Activated T-cell treated with anti-CD3 and anti-CD28 coated beads, Interleukin-2, amount 50 U/mL, for 4 hours (primary cell): ENCODE measurements at regions not wholly inside any gene's neighbourhood (a gene's known extent, or its start where the extent isn't known, plus 50 kb on each side); places are given as distances from the start of the nearest gene placed in this dataset.
"Not testable (repeated sequence)": the region's sequence is repeated elsewhere in the genome, so short reads cannot be mapped to it uniquely, and the experiment has no call there.

Experiments
- ATAC-seq, 2 donors: fragments of 200-7000 bp; cut with Tn5 transposase; one replicate each; pipeline ENCODE4 v1.10.0; 2021
- DNase-seq: peaks from one replicate; pipeline ENCODE4 v3.0.0-alpha.2; 2020
- H3K27me3 Mint-ChIP-seq: one replicate; pipeline ENCODE4 v1.8.0; 2021; ENCODE audit warnings: low read depth, mixed read lengths
- H3K36me3 Mint-ChIP-seq: one replicate; pipeline ENCODE4 v1.8.0; 2022; ENCODE audit warnings: mixed read lengths; ENCODE audit not compliant: insufficient read depth
- H3K4me1 Mint-ChIP-seq: one replicate; pipeline ENCODE4 v1.8.0; 2021; ENCODE audit warnings: low read depth, mixed read lengths
- H3K4me3 Mint-ChIP-seq: one replicate; pipeline ENCODE4 v1.8.0; 2021; ENCODE audit warnings: mild to moderate bottlenecking, moderate library complexity, mixed read lengths
- H3K9me3 Mint-ChIP-seq: one replicate; pipeline ENCODE4 v1.8.0; 2021; ENCODE audit warnings: mixed read lengths

- H3K4me1 Mint-ChIP-seq: no peaks in the 10 kb centered on the region
- H3K9me3 Mint-ChIP-seq: peaks cover 22% of the 10 kb centered on the region
- DNase-seq: no peak
- ATAC-seq: no peak
- no peak overlapping the region for H3K4me3 Mint-ChIP-seq
- no peaks in the 10 kb centered on the region for H3K27me3 Mint-ChIP-seq
- peaks cover 3% of the 10 kb centered on the region for H3K36me3 Mint-ChIP-seq
These were observed 95.3 kb upstream of the SNX9 start for GRCh38 chr6:157727629-157728182.

- no peak for DNase-seq
- Mint-ChIP-seq H3K4me1 (no peaks in the 10 kb centered on the region), H3K27me3 (no peaks in the 10 kb centered on the region)
These were observed 94.7 kb upstream of the SNX9 start for GRCh38 chr6:157728183-157728881.

GRCh38 chr6:157731221-157731620 is 91.8 kb upstream of the SNX9 start:
- Mint-ChIP-seq H3K9me3 (peaks cover 2% of the 10 kb centered on the region), H3K4me1 (no peaks in the 10 kb centered on the region), H3K36me3 (peaks cover under 1% of the 10 kb centered on the region), H3K4me3 (no peak overlapping the region), H3K27me3 (no peaks in the 10 kb centered on the region)
- ATAC-seq (no peak), DNase-seq (no peak)

More at GRCh38 chr6:157728183-157728881, 94.7 kb upstream of the SNX9 start:
- ATAC-seq: no peak
- Mint-ChIP-seq H3K36me3 (peaks cover 3% of the 10 kb centered on the region), H3K9me3 (peaks cover 22% of the 10 kb centered on the region), H3K4me3 (no peak overlapping the region)

- H3K36me3 Mint-ChIP-seq: no peaks in the 10 kb centered on the region
- no peaks in the 10 kb centered on the region for H3K9me3 Mint-ChIP-seq
These were observed 91.0 kb upstream of the SNX9 start for GRCh38 chr6:157732007-157732406.

DNA sequence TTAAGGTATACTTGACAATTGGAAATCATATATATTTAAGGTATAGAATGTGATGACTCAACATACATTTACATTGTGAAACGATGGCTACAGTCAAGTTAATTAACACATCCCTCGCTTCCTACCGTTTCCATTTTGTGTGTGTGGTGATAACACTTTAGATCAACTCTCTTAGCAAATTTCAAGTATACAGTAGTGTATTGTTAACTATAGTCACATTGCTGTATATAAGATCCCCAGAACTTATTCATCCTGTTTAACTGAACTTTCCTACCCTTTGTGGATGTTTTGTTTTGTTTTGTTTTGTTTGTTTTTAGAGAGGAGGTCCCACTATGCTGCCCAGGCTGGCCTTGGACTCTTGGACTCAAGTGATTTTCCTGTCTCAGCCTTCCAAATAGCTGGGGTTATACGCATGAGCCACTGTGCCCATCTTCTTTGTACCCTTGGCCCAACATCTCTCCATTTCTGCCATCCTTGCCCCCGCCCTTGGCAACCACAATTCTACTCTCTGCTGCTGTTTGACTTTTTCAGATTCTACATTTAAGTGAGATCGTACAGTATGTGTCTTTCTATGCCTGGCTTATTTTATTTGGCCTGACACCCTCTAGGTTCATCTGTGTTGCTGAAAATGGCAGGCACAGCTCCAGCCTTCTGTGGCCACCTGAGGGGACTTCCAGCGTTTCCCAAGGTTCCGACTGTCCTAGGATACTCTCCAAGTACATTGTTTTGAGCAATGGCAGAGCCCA is 90.5 kb upstream of the SNX9 start:
- H3K27me3 Mint-ChIP-seq: peaks cover 4% of the 10 kb centered on the region
- DNase-seq (no peak), ATAC-seq (no peak)
- H3K9me3 Mint-ChIP-seq: peaks cover 2% of the 10 kb centered on the region
- no peaks in the 10 kb centered on the region for H3K36me3 Mint-ChIP-seq
- no peak overlapping the region for H3K4me3 Mint-ChIP-seq
- no peaks in the 10 kb centered on the region for H3K4me1 Mint-ChIP-seq

More at GRCh38 chr6:157732007-157732406, 91.0 kb upstream of the SNX9 start:
- Mint-ChIP-seq H3K4me1 (no peaks in the 10 kb centered on the region), H3K4me3 (no peak overlapping the region), H3K27me3 (peaks cover 3% of the 10 kb centered on the region)
- no peak for ATAC-seq
- no peak for DNase-seq

DNA sequence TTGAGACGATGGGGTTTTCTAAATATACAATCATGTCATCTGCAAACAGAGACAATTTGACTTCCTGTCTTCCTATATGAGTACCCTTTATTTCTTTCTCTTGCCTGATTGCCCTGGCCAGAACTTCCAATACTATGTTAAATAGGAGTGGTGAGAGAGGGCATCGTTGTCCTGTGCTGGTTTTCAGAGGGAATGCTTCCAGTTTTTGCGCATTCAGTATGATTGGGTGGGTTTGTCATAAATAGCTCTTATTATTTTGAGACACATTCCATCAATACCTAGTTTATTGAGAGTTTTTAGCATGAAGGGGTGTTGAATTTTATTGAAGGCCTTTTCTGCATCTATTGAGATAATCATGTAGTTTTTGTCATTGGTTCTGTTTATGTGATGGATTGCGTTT is 86.5 kb upstream of the SNX9 start:
- ATAC-seq, H3K4me3 Mint-ChIP-seq, H3K9me3 Mint-ChIP-seq, H3K36me3 Mint-ChIP-seq, DNase-seq, H3K4me1 Mint-ChIP-seq, H3K27me3 Mint-ChIP-seq: not testable (repeated sequence)

- DNase-seq (no peak), ATAC-seq (no peak)
- no peaks in the 10 kb centered on the region for H3K36me3 Mint-ChIP-seq
- H3K27me3 Mint-ChIP-seq: peaks cover 5% of the 10 kb centered on the region
- no peak overlapping the region for H3K4me3 Mint-ChIP-seq
- peaks cover 1% of the 10 kb centered on the region for H3K4me1 Mint-ChIP-seq
- H3K9me3 Mint-ChIP-seq: peaks cover 5% of the 10 kb centered on the region
These were observed 81.6 kb upstream of the SNX9 start for GRCh38 chr6:157741321-157741947.

DNA sequence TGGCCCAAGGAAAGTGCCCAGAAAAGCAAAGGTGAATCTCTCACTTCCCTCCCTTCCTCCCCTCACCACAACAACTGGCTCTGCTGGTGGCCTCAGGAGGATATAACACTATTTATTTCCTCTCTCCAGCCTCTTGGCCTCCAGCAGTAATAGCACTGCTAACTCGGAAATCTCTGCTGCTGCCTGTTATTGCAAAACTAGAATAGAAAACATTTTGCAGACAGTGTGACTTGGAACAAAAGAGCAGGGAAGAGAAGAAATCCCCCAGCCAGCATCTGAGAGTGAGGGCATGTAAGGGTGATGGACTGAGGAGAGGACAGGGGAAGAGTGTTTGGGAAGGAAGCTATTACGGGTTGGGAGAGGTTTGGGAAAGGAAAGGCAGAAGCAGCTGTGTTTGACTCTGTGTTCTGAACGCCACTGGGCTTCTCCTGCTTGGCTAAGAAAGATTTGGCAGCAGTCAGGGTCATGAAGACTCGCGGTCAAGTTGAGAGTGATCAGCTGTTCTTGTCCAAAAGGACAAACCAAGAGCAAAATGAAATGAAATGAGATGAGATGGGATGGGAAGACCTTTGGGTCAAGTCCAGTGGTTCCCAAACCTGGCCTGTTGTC is 81.0 kb upstream of the SNX9 start:
- Mint-ChIP-seq H3K36me3 (no peaks in the 10 kb centered on the region), H3K4me3 (no peak overlapping the region), H3K27me3 (peaks cover 2% of the 10 kb centered on the region), H3K4me1 (peaks cover 4% of the 10 kb centered on the region), H3K9me3 (peaks cover 5% of the 10 kb centered on the region)
- ATAC-seq: no peak
- no peak for DNase-seq

GRCh38 chr6:157744102-157744601 is 78.9 kb upstream of the SNX9 start:
- H3K4me1 Mint-ChIP-seq: peaks cover 15% of the 10 kb centered on the region
- no peak for DNase-seq
- H3K4me3 Mint-ChIP-seq: no peak overlapping the region
- no peaks in the 10 kb centered on the region for H3K36me3 Mint-ChIP-seq
- H3K27me3 Mint-ChIP-seq: peaks cover 2% of the 10 kb centered on the region
- ATAC-seq: no peak
- H3K9me3 Mint-ChIP-seq: no peaks in the 10 kb centered on the region

DNA sequence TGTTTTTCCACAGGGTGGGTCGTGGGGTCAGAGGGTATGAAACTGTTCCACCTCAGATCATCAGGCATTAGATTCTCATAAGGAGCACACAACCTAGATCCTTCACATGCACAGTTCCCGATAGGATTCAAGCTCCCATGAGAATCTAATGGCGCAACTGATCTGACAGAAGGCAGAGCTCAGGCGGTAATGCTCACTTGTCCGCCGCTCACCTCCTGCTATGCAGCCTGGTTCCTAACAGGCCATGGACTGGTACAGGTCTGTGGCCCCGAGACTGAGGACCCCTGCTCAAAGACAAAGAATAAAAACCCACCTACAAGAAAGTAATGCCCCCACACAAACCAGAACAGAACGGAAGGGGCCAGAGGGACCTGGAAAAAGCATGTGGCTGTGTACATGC is 76.1 kb upstream of the SNX9 start:
- peaks cover 36% of the 10 kb centered on the region for H3K4me1 Mint-ChIP-seq
- DNase-seq (no peak), ATAC-seq (no peak)
- H3K9me3 Mint-ChIP-seq: peaks cover 5% of the 10 kb centered on the region
- no peaks in the 10 kb centered on the region for H3K36me3 Mint-ChIP-seq
- H3K4me3 Mint-ChIP-seq: no peak overlapping the region
- peaks cover 2% of the 10 kb centered on the region for H3K27me3 Mint-ChIP-seq

GRCh38 chr6:157747370-157747769 is 75.7 kb upstream of the SNX9 start:
- Mint-ChIP-seq H3K36me3 (no peaks in the 10 kb centered on the region), H3K27me3 (peaks cover 2% of the 10 kb centered on the region), H3K9me3 (peaks cover 5% of the 10 kb centered on the region), H3K4me1 (peaks cover 40% of the 10 kb centered on the region), H3K4me3 (no peak overlapping the region)
- peak; percentile 74 to 82 for ATAC-seq
- no peak for DNase-seq

GRCh38 chr6:157748839-157749571 is 74.0 kb upstream of the SNX9 start:
- peaks cover 2% of the 10 kb centered on the region for H3K27me3 Mint-ChIP-seq
- no peak for ATAC-seq
- H3K36me3 Mint-ChIP-seq: no peaks in the 10 kb centered on the region

GRCh38 chr6:157750973-157751372 is 72.1 kb upstream of the SNX9 start:
- not testable (repeated sequence) for DNase-seq, H3K27me3 Mint-ChIP-seq, H3K36me3 Mint-ChIP-seq, ATAC-seq, H3K9me3 Mint-ChIP-seq, H3K4me3 Mint-ChIP-seq
- peaks cover 76% of the 10 kb centered on the region for H3K4me1 Mint-ChIP-seq

More at GRCh38 chr6:157748839-157749571, 74.0 kb upstream of the SNX9 start:
- Mint-ChIP-seq H3K4me3 (peak overlapping the region; percentile 5), H3K9me3 (peaks cover 5% of the 10 kb centered on the region), H3K4me1 (peaks cover 57% of the 10 kb centered on the region)
- no peak for DNase-seq
